Peyer's patch (tissue), 4 donors: ENCODE measurements at regions not wholly inside any gene's neighbourhood (a gene's known extent, or its start where the extent isn't known, plus 50 kb on each side); places are given as distances from the start of the nearest gene placed in this dataset.

Experiments used
- POLR2A ChIP-seq, 2 donors: fragments of 450-650 bp; IDR thresholded peaks; one replicate each; pipeline ENCODE4 v1.5.1; 2017; ENCODE audit warnings: antibody characterized with exemption in 2 of 2, mild to moderate bottlenecking in 2 of 2, moderate library complexity in 2 of 2
- TF ChIP-seq, protein P1 (sequence below), 6 experiments: fragments of 450-650 bp in 4 of 6; fragments of 200-600 bp in 2 of 6; sonication (generic) in 1 of 6; IDR thresholded peaks; one replicate each; pipeline ENCODE4 v1.5.1; 2017 to 2019; ENCODE audit warnings: antibody characterized with exemption in 6 of 6, mild to moderate bottlenecking in 3 of 6, moderate library complexity in 1 of 6

DNA sequence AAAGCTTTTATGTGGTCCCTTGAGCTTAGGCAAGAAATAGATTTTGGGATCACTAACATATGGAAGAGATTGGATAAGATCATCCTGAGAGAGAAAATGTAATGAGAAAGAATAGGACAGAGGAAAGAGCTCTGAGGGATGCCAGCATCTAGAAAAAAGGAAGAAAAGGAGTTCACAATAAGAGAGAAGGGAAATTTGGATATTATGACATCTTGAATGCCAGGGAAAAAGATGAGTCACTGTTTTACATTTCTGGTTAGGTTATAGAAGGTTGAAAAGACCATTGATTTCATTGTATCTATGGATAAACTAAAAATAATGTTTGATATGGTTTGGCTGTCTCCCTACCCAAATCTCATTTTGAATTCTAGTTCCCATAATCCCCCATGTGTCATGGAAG is 208.5 kb downstream of the MAD2L1 start:
- no peak for TF ChIP-seq POLR2A (IDR thresholded peaks at IDR 0.05)
- TF ChIP-seq, protein P1, sequence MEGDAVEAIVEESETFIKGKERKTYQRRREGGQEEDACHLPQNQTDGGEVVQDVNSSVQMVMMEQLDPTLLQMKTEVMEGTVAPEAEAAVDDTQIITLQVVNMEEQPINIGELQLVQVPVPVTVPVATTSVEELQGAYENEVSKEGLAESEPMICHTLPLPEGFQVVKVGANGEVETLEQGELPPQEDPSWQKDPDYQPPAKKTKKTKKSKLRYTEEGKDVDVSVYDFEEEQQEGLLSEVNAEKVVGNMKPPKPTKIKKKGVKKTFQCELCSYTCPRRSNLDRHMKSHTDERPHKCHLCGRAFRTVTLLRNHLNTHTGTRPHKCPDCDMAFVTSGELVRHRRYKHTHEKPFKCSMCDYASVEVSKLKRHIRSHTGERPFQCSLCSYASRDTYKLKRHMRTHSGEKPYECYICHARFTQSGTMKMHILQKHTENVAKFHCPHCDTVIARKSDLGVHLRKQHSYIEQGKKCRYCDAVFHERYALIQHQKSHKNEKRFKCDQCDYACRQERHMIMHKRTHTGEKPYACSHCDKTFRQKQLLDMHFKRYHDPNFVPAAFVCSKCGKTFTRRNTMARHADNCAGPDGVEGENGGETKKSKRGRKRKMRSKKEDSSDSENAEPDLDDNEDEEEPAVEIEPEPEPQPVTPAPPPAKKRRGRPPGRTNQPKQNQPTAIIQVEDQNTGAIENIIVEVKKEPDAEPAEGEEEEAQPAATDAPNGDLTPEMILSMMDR (IDR thresholded peaks at IDR 0.05): no peak
